ENCODE measurements at regions not wholly inside any gene's neighbourhood (a gene's known extent, or its start where the extent isn't known, plus 50 kb on each side); places are given as distances from the start of the nearest gene placed in this dataset.
"Not testable (repeated sequence)": the region's sequence is repeated elsewhere in the genome, so short reads cannot be mapped to it uniquely, and the experiment has no call there.

GRCh38 chr14:105737504-105738246 lies 211.3 kb downstream of the TMEM121 start:
- intact Hi-C loops (cut with DNase I): no loop called here
- no peak for TF ChIP-seq POLR2A (IDR thresholded peaks at IDR 0.05)
- TF ChIP-seq, protein P1, sequence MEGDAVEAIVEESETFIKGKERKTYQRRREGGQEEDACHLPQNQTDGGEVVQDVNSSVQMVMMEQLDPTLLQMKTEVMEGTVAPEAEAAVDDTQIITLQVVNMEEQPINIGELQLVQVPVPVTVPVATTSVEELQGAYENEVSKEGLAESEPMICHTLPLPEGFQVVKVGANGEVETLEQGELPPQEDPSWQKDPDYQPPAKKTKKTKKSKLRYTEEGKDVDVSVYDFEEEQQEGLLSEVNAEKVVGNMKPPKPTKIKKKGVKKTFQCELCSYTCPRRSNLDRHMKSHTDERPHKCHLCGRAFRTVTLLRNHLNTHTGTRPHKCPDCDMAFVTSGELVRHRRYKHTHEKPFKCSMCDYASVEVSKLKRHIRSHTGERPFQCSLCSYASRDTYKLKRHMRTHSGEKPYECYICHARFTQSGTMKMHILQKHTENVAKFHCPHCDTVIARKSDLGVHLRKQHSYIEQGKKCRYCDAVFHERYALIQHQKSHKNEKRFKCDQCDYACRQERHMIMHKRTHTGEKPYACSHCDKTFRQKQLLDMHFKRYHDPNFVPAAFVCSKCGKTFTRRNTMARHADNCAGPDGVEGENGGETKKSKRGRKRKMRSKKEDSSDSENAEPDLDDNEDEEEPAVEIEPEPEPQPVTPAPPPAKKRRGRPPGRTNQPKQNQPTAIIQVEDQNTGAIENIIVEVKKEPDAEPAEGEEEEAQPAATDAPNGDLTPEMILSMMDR (IDR thresholded peaks at IDR 0.05): no peak

DNA sequence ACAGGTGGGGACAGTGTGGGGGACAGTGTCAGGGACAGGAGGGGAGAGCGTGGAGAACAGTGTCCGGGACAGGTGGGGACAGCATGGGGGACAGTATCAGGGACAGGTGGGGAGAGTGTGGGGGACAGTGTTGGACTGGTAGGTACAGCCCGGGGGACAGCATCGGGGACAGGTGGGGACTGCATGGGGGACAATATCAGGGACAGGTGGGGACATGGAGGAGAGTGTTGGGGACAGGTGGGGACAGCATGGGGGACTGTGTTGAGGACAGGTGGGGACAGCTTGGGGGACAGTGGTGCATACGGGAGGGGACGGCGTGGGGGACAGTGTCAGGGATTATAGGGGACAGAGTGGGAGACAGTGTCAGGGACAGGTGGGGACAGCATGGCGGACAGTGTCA lies 212.3 kb downstream of the TMEM121 start:
- H3K9me3 ChIP-seq: no peaks in the 10 kb centered on the region
- 85 to 86% methylated on average over 8 of the region's 8 CpGs for WGBS, 2 donors
- intact Hi-C loops (cut with DNase I): no loop called here
- DNase-seq: no peak
- H3K36me3 ChIP-seq: no peaks in the 10 kb centered on the region
- no peak overlapping the region for H3K27ac ChIP-seq
- no peak overlapping the region for H3K4me3 ChIP-seq
- TF ChIP-seq POLR2A (IDR thresholded peaks at IDR 0.05): no peak
- no peaks in the 10 kb centered on the region for H3K4me1 ChIP-seq
- no peaks in the 10 kb centered on the region for H3K27me3 ChIP-seq

More at GRCh38 chr14:105737504-105738246, 211.3 kb downstream of the TMEM121 start:
- H3K4me1 ChIP-seq: no peaks in the 10 kb centered on the region
- no peak overlapping the region for H3K27ac ChIP-seq
- H3K4me3 ChIP-seq: no peak overlapping the region
- WGBS, 2 donors: 40 to 87% methylated on average over 1 to 3 of the region's 17 CpGs
- H3K9me3 ChIP-seq: no peaks in the 10 kb centered on the region
- H3K27me3 ChIP-seq: no peaks in the 10 kb centered on the region
- no peaks in the 10 kb centered on the region for H3K36me3 ChIP-seq
- DNase-seq: no peak

- no peaks in the 10 kb centered on the region for H3K36me3 ChIP-seq
- no peaks in the 10 kb centered on the region for H3K27me3 ChIP-seq
- TF ChIP-seq, protein P1 (IDR thresholded peaks at IDR 0.05): no peak
- TF ChIP-seq POLR2A (IDR thresholded peaks at IDR 0.05): no peak
- intact Hi-C loops (cut with DNase I): no loop called here
- H3K27ac ChIP-seq: no peak overlapping the region
- 69 to 75% methylated on average over 11 to 14 of the region's 14 CpGs for WGBS, 2 donors
- DNase-seq: no peak
- H3K4me1 ChIP-seq: no peaks in the 10 kb centered on the region
- no peak overlapping the region for H3K4me3 ChIP-seq
- H3K9me3 ChIP-seq: no peaks in the 10 kb centered on the region
These were observed 213.1 kb downstream of the TMEM121 start for GRCh38 chr14:105739331-105740102.

DNA sequence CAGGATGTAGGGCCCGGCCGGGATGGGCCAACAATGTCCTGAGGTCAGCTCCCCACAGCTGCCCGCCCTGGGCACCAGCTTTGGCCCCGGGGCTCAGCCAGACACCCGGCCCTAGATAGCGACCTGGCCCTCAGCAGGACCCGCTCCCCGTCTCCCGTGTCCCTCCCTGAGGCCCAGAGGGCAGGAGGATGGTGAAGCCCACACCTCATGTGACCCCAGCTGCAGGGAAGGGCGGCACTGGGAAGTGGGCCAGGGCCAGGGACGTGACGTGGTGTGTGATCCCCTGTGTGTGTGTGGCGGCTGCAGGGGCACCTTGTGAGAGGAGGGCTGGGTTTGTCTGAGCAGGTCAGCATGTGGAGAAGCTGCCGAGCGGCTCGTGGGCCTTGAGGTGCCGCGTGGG lies 213.9 kb downstream of the TMEM121 start:
- intact Hi-C loops (cut with DNase I); H3K27ac ChIP-seq; H3K9me3 ChIP-seq; H3K27me3 ChIP-seq; H3K4me3 ChIP-seq; DNase-seq; H3K4me1 ChIP-seq; H3K36me3 ChIP-seq: not testable (repeated sequence)
- no CpG with 5 or more reads among the region's 18 CpGs for WGBS, 2 donors

DNA sequence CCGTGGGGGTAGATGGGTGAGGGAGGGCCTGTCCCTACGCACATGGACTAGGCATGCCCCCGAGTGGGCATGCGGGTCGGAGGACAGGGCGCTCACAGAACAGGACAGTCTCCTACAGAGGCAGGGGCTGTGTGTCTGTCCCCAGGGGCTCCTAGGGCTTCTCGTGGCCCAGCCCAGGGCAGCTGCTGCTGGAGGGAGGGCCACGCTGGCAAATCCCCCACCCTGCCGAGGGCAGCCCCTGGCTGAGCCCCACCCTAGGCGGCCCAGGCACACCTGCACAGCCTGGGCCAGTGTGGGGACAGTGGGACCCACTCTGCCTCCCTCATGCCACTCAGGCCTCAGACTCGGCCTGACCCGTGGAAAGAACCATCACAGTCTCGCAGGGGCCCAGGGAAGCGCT lies 214.6 kb downstream of the TMEM121 start:
- H3K9me3 ChIP-seq; H3K4me3 ChIP-seq; DNase-seq; H3K27me3 ChIP-seq; H3K36me3 ChIP-seq; intact Hi-C loops (cut with DNase I); H3K4me1 ChIP-seq; H3K27ac ChIP-seq: not testable (repeated sequence)
- no CpG with 5 or more reads among the region's 14 CpGs for WGBS, 2 donors

DNA sequence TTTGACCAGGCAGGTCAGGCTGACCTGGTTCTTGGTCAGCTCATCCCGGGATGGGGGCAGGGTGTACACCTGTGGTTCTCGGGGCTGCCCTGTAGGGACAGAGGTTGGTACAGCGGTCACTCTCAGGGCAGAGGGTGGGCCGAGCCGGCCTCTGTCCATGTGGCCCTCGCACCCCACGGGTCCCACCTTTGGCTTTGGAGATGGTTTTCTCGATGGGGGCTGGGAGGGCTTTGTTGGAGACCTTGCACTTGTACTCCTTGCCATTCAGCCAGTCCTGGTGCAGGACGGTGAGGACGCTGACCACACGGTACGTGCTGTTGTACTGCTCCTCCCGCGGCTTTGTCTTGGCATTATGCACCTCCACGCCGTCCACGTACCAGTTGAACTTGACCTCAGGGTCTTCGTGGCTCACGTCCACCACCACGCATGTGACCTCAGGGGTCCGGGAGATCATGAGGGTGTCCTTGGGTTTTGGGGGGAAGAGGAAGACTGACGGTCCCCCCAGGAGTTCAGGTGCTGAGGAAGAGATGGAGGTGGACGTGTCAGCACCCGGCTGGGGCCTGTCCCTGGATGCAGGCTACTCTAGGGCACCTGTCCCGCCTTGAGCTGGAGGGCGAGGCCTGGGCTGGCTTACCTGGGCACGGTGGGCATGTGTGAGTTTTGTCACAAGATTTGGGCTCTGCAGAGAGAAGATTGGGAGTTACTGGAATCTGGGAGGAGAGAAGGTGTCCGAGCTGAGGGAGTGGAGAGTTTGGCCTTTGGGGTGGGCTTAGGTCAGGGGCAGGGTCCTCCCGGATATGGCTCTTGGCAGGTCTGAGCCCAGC lies 215.5 kb downstream of the TMEM121 start:
- intact Hi-C loops (cut with DNase I); H3K27ac ChIP-seq; H3K36me3 ChIP-seq; H3K27me3 ChIP-seq; H3K9me3 ChIP-seq; H3K4me3 ChIP-seq; DNase-seq; H3K4me1 ChIP-seq: not testable (repeated sequence)
- WGBS, 2 donors: 80 to 89% methylated on average over 17 to 20 of the region's 29 CpGs

DNA sequence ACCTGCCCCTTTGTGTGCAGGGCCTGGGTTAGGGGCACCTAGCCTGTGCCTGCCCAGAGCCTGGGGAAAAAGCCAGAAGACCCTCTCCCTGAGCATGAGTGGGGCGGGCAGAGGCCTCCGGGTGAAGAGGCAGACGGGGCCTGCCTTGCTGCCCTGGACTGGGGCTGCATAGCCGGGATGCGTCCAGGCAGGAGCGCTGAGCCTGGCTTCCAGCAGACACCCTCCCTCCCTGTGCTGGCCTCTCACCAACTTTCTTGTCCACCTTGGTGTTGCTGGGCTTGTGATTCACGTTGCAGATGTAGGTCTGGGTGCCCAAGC lies 216.1 kb downstream of the TMEM121 start:
- Histone ChIP-seq H3K9me3 (no peaks in the 10 kb centered on the region), H3K4me1 (no peaks in the 10 kb centered on the region), H3K36me3 (no peaks in the 10 kb centered on the region), H3K4me3 (no peak overlapping the region), H3K27ac (no peak overlapping the region), H3K27me3 (no peaks in the 10 kb centered on the region)
- intact Hi-C loops (cut with DNase I): no loop called here
- whole genome bisulfite sequencing, 2 donors: no CpG with 5 or more reads among the region's 7 CpGs
- no peak for DNase-seq
- TF ChIP-seq, protein P1 (IDR thresholded peaks at IDR 0.05): no peak
- TF ChIP-seq POLR2A (IDR thresholded peaks at IDR 0.05): no peak

GRCh38 chr14:105742904-105743701 lies 216.7 kb downstream of the TMEM121 start:
- intact Hi-C loops (cut with DNase I); H3K9me3 ChIP-seq; H3K27me3 ChIP-seq; DNase-seq; H3K36me3 ChIP-seq; H3K4me1 ChIP-seq; H3K4me3 ChIP-seq; H3K27ac ChIP-seq: not testable (repeated sequence)
- 0 to 80% methylated on average over 1 to 11 of the region's 33 CpGs for WGBS, 2 donors

- WGBS, 2 donors: 0% methylated on average over 1 of the region's 10 CpGs; no CpG with 5 or more reads in 1 of the 2 donors
- H3K27ac ChIP-seq; H3K36me3 ChIP-seq; intact Hi-C loops (cut with DNase I); H3K27me3 ChIP-seq; H3K4me3 ChIP-seq; H3K9me3 ChIP-seq; DNase-seq: not testable (repeated sequence)
- peaks cover 0 to 13% (median 0%) of the 10 kb centered on the region in 3 donors for H3K4me1 ChIP-seq
These were observed 217.9 kb downstream of the TMEM121 start for GRCh38 chr14:105744213-105744787.
